Fibroblast of lung (primary cell): ENCODE measurements at regions not wholly inside any gene's neighbourhood (a gene's known extent, or its start where the extent isn't known, plus 50 kb on each side); places are given as distances from the start of the nearest gene placed in this dataset.
A peak's percentile ranks its signal among the peaks of the same experiment; 100 is the strongest.

Experiments used
- DNase-seq, 2 donors: peaks; one replicate each; pipeline versions ENCODE4 v3.0.0 to v3.0.0-alpha.2; 2010; ENCODE audit warnings: low read depth in 2 of 2
- H2AFZ ChIP-seq: 2 replicates; pipeline ENCODE4 v1.5.1; 2012; ENCODE audit warnings: low read length, control low read depth, inconsistent platforms
- H3K27ac ChIP-seq: 2 replicates; pipeline ENCODE4 v1.5.1; 2011; ENCODE audit warnings: low read length, control low read depth; ENCODE audit not compliant: insufficient read depth
- H3K27me3 ChIP-seq: 2 replicates; pipeline ENCODE4 v1.5.1; 2011; ENCODE audit warnings: mild to moderate bottlenecking, low read length; ENCODE audit not compliant: control insufficient read depth, insufficient read depth
- H3K36me3 ChIP-seq: 2 replicates; pipeline ENCODE4 v1.5.1; 2011; ENCODE audit warnings: low read length; ENCODE audit not compliant: control insufficient read depth, insufficient read depth
- H3K4me1 ChIP-seq: 2 replicates; pipeline ENCODE4 v1.5.1; 2011; ENCODE audit warnings: low read length; ENCODE audit not compliant: control insufficient read depth, insufficient read depth; ENCODE audit errors: extremely low read depth
- H3K4me2 ChIP-seq: 2 replicates; pipeline ENCODE4 v1.5.1; 2011; ENCODE audit warnings: low read length, control low read depth; ENCODE audit not compliant: insufficient read depth; ENCODE audit errors: extremely low read depth
- H3K4me3 ChIP-seq, 4 experiments: fragments of 200-600 bp in 1 of 4; sonication (generic) in 1 of 4; replicated peaks in 1 of 4; 2 replicates each; pipeline ENCODE4 v1.5.1; 2011 to 2016; ENCODE audit warnings: low read length in 4 of 4, low read depth in 3 of 4, mild to moderate bottlenecking in 3 of 4, control low read depth in 2 of 4, inconsistent platforms in 1 of 4, mixed read lengths in 1 of 4; ENCODE audit not compliant: insufficient read depth in 1 of 4; ENCODE audit errors: control extremely low read depth in 1 of 4
- H3K79me2 ChIP-seq: 2 replicates; pipeline ENCODE4 v1.5.1; 2012; ENCODE audit warnings: mild to moderate bottlenecking, low read length, inconsistent platforms; ENCODE audit not compliant: control insufficient read depth, insufficient read depth
- H3K9ac ChIP-seq: 2 replicates; pipeline ENCODE4 v1.5.1; 2011; ENCODE audit warnings: mild to moderate bottlenecking, low read length, control low read depth; ENCODE audit not compliant: insufficient read depth
- H3K9me3 ChIP-seq: 2 replicates; pipeline ENCODE4 v1.5.1; 2012; ENCODE audit warnings: low read depth, low read length; ENCODE audit not compliant: control insufficient read depth, insufficient read depth
- H4K20me1 ChIP-seq: 2 replicates; pipeline ENCODE4 v1.5.1; 2011; ENCODE audit warnings: low read length; ENCODE audit not compliant: control insufficient read depth, insufficient read depth; ENCODE audit errors: extremely low read depth
- CTCF ChIP-seq, 2 donors: IDR thresholded peaks in 1 of 2; conservative IDR thresholded peaks in 1 of 2; 1 replicate in 1 of 2; 2 replicates in 1 of 2; pipeline ENCODE4 v1.5.1; 2011 to 2012; ENCODE audit warnings: low read length in 2 of 2, control low read depth in 1 of 2, inconsistent platforms in 1 of 2, low read depth in 1 of 2, mild to moderate bottlenecking in 1 of 2
- EZH2 ChIP-seq: IDR thresholded peaks from 2 replicates; pipeline ENCODE4 v1.5.1; 2012; ENCODE audit warnings: low read length, control low read depth, mild to moderate bottlenecking; ENCODE audit errors: missing control alignments

- no peak for DNase-seq
- Histone ChIP-seq H4K20me1 (no peaks in the 10 kb centered on the region), H3K27ac (no peak overlapping the region), H3K4me3 (no peak overlapping the region), H3K79me2 (no peaks in the 10 kb centered on the region), H2AFZ (no peak overlapping the region), H3K27me3 (no peaks in the 10 kb centered on the region), H3K4me1 (no peaks in the 10 kb centered on the region), H3K4me2 (no peak overlapping the region), H3K9me3 (no peaks in the 10 kb centered on the region), H3K9ac (no peak overlapping the region), H3K36me3 (no peaks in the 10 kb centered on the region)
- no peak for TF ChIP-seq CTCF (conservative IDR thresholded peaks at IDR 0.05 in 1 of 2, IDR thresholded peaks at IDR 0.05 in 1 of 2; ENCODE audit: low read depth in 1 of 2, low read length in 2 of 2)
- TF ChIP-seq EZH2 = no peak
Observed at GRCh38 chr4:24373704-24374103, 210.7 kb downstream of the DHX15 start.

- Histone ChIP-seq H3K4me1 (no peaks in the 10 kb centered on the region), H3K4me2 (no peak overlapping the region), H3K9me3 (no peaks in the 10 kb centered on the region), H3K36me3 (no peaks in the 10 kb centered on the region), H3K4me3 (no peak overlapping the region), H3K79me2 (no peaks in the 10 kb centered on the region), H4K20me1 (no peaks in the 10 kb centered on the region), H2AFZ (peak overlapping the region; percentile 4), H3K27ac (no peak overlapping the region), H3K27me3 (no peaks in the 10 kb centered on the region), H3K9ac (no peak overlapping the region)
- DNase-seq = no peak
- TF ChIP-seq CTCF (conservative IDR thresholded peaks at IDR 0.05 in 1 of 2, IDR thresholded peaks at IDR 0.05 in 1 of 2; ENCODE audit: low read depth in 1 of 2, low read length in 2 of 2) = no peak
- no peak for TF ChIP-seq EZH2
Observed at GRCh38 chr4:24372881-24373280, 211.5 kb downstream of the DHX15 start.

GRCh38 chr4:24372341-24372740 lies 212.0 kb downstream of the DHX15 start:
- Histone ChIP-seq H3K27ac (no peak overlapping the region), H3K27me3 (no peaks in the 10 kb centered on the region), H3K4me3 (no peak overlapping the region), H2AFZ (no peak overlapping the region), H4K20me1 (no peaks in the 10 kb centered on the region), H3K4me1 (no peaks in the 10 kb centered on the region), H3K36me3 (no peaks in the 10 kb centered on the region), H3K4me2 (no peak overlapping the region), H3K9ac (no peak overlapping the region), H3K79me2 (no peaks in the 10 kb centered on the region), H3K9me3 (no peaks in the 10 kb centered on the region)
- DNase-seq = no peak
- no peak for TF ChIP-seq EZH2
- TF ChIP-seq CTCF (conservative IDR thresholded peaks at IDR 0.05 in 1 of 2, IDR thresholded peaks at IDR 0.05 in 1 of 2; ENCODE audit: low read depth in 1 of 2, low read length in 2 of 2) = no peak
